ENCODE measurements at regions not wholly inside any gene's neighbourhood (a gene's known extent, or its start where the extent isn't known, plus 50 kb on each side); places are given as distances from the start of the nearest gene placed in this dataset.

- Histone ChIP-seq H3K4me1 (ENCODE audit: control insufficient read depth, insufficient read depth, low read length) (no peaks in the 10 kb centered on the region), H4K20me1 (ENCODE audit: insufficient read depth, low read length) (no peaks in the 10 kb centered on the region), H4K91ac (ENCODE audit: insufficient read depth, low read depth, low read length) (no peak overlapping the region), H2BK15ac (ENCODE audit: low read depth, low read length) (no peak overlapping the region), H3K79me1 (ENCODE audit: low read depth in 1 of 2, low read length in 2 of 2) (no peaks in the 10 kb centered on the region), H3K27ac (ENCODE audit: insufficient read depth, low read length) (no peak overlapping the region), H4K8ac (ENCODE audit: low read depth in 2 of 2, low read length in 2 of 2) (no peak overlapping the region), H2AK5ac (ENCODE audit: low read depth, low read length) (no peak overlapping the region), H3K18ac (ENCODE audit: low read depth, low read length) (no peak overlapping the region), H3K36me3 (ENCODE audit: control insufficient read depth, insufficient read depth, low read length) (no peaks in the 10 kb centered on the region), H4K5ac (ENCODE audit: low read depth, low read length) (no peak overlapping the region), H3K56ac (ENCODE audit: extremely low read depth, insufficient read depth, low read length) (no peak overlapping the region), H3K27me3 (ENCODE audit: control insufficient read depth, insufficient read depth, low read length) (no peaks in the 10 kb centered on the region; the same call in 1 of the 2 replicates), H2AK9ac (replicated peaks; ENCODE audit: low read depth, low read length, poor library complexity) (no peak overlapping the region), H3K9me1 (ENCODE audit: insufficient read depth, low read length) (no peaks in the 10 kb centered on the region), H3K14ac (replicated peaks; ENCODE audit: low read depth, low read length) (no peak overlapping the region), H3K9ac (ENCODE audit: low read depth, low read length) (no peak overlapping the region), H3K4me3 (ENCODE audit: insufficient read depth, low read depth, low read length) (no peak overlapping the region), H2BK120ac (ENCODE audit: low read depth, low read length) (no peak overlapping the region), H3K4ac (ENCODE audit: low read depth, low read length) (no peak overlapping the region), H2BK5ac (ENCODE audit: low read depth, low read length, poor library complexity, severe bottlenecking) (no peak overlapping the region), H2BK20ac (ENCODE audit: low read depth, low read length) (no peak overlapping the region), H2AFZ (replicated peaks; ENCODE audit: low read length, poor library complexity) (no peak overlapping the region), H3K4me2 (ENCODE audit: low read depth, low read length) (no peak overlapping the region), H3K23ac (ENCODE audit: low read depth, low read length) (no peak overlapping the region), H3K9me3 (ENCODE audit: control insufficient read depth, insufficient read depth, low read length) (no peaks in the 10 kb centered on the region)
- POLR2A ChIA-PET (ENCODE audit: unreplicated experiment) = no interaction called here
- no TSS peak for BruUV-seq (replicated peaks)
- CTCF ChIA-PET = interaction anchor here (0.5 kb wide), 1 partner anchor 566 kb away, joined by 3 read pairs; no protein-coding TSS in a partner anchor
- in situ Hi-C loops (cut with MboI; ENCODE audit: low sequenced_read_pairs) (no loop called here), intact Hi-C loops (cut with micrococcal nuclease) (loop anchor here (10.0 kb wide), 1 partner anchor 173 kb away; no protein-coding TSS in a partner anchor), dilution Hi-C loops (cut with HindIII; ENCODE audit: low sequenced_read_pairs, unreplicated experiment) (no loop called here)
- ATAC-seq (ENCODE audit: low read depth) (no peak), DNase-seq (no peak)
- TF ChIP-seq USF2 (IDR thresholded peaks at IDR 0.05; ENCODE audit: low read depth, low read length) (no peak), POLR2A (IDR thresholded peaks at IDR 0.05; ENCODE audit: low read depth, low read length) (no peak), RCOR1 (IDR thresholded peaks at IDR 0.05; ENCODE audit: insufficient replicate concordance, low read length) (no peak), CEBPB (IDR thresholded peaks at IDR 0.05; ENCODE audit: low read depth, low read length) (no peak), SMC3 (IDR thresholded peaks at IDR 0.05; ENCODE audit: low read depth, low read length) (no peak), BHLHE40 (IDR thresholded peaks at IDR 0.05; ENCODE audit: low read depth, low read length) (no peak), CTCF (conservative IDR thresholded peaks at IDR 0.05; ENCODE audit: low read depth, low read length) (no peak), ELK1 (IDR thresholded peaks at IDR 0.05; ENCODE audit: borderline replicate concordance, low read depth, low read length) (no peak), MAFK (IDR thresholded peaks at IDR 0.05; ENCODE audit: low read depth, low read length) (no peak), RFX5 (IDR thresholded peaks at IDR 0.05; ENCODE audit: low read depth, low read length) (no peak), MAZ (IDR thresholded peaks at IDR 0.05; ENCODE audit: borderline replicate concordance, low read depth, low read length) (no peak), CHD1 (IDR thresholded peaks at IDR 0.05; ENCODE audit: low read depth, low read length) (no peak)
- 20% methylated on average over 1 of the region's 4 CpGs; no CpG with 5 or more reads in 1 of the 2 experiments for WGBS, 2 experiments (ENCODE audit: extremely low coverage in 2 of 2, insufficient read length in 1 of 2)
These were observed 596.3 kb upstream of the SALL1 start for GRCh38 chr16:51747329-51747728.

Measured in IMR-90 (cell line).